AG09309 (cell line): ENCODE measurements at regions not wholly inside any gene's neighbourhood (a gene's known extent, or its start where the extent isn't known, plus 50 kb on each side); places are given as distances from the start of the nearest gene placed in this dataset.
A peak's percentile ranks its signal among the peaks of the same experiment; 100 is the strongest.
"Not testable (repeated sequence)": the region's sequence is repeated elsewhere in the genome, so short reads cannot be mapped to it uniquely, and the experiment has no call there.

ENCODE experiments used
- DNase-seq: peaks from one replicate; pipeline ENCODE4 v3.0.0-alpha.2; 2010; ENCODE audit warnings: low read depth
- H3K4me3 ChIP-seq: 2 replicates; pipeline ENCODE4 v1.5.1; 2011; ENCODE audit warnings: mild to moderate bottlenecking, low read depth, low read length, moderate library complexity; ENCODE audit not compliant: control insufficient read depth
- TF ChIP-seq, protein P1 (sequence below): IDR thresholded peaks from 2 replicates; pipeline ENCODE4 v1.5.1; 2011; ENCODE audit warnings: mild to moderate bottlenecking, low read depth, low read length, inconsistent platforms; ENCODE audit not compliant: insufficient read depth, control insufficient read depth; ENCODE audit errors: missing control alignments

DNA sequence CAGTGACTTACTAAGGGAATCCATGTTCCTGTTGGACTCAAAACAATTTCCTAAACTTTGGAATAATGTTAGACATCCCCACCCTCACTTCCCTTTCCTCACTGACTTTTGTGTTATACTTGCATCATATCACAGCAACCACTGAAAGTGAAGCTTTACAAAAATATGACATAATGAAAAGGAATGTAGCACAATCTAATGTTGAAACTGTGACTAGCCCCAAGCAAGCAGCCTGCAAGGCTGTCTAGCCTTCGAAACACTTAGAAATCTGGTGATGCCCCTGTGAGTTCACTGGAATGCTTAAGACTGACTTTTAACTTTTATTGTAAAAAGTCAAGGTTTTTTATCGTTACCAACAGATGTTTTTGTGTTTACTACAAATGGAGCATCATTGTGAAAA, 203.7 kb upstream of the ZNF385D start:
- DNase-seq: peak; percentile 56
- no peak overlapping the region for H3K4me3 ChIP-seq
- TF ChIP-seq, protein P1, sequence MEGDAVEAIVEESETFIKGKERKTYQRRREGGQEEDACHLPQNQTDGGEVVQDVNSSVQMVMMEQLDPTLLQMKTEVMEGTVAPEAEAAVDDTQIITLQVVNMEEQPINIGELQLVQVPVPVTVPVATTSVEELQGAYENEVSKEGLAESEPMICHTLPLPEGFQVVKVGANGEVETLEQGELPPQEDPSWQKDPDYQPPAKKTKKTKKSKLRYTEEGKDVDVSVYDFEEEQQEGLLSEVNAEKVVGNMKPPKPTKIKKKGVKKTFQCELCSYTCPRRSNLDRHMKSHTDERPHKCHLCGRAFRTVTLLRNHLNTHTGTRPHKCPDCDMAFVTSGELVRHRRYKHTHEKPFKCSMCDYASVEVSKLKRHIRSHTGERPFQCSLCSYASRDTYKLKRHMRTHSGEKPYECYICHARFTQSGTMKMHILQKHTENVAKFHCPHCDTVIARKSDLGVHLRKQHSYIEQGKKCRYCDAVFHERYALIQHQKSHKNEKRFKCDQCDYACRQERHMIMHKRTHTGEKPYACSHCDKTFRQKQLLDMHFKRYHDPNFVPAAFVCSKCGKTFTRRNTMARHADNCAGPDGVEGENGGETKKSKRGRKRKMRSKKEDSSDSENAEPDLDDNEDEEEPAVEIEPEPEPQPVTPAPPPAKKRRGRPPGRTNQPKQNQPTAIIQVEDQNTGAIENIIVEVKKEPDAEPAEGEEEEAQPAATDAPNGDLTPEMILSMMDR: no peak

DNA sequence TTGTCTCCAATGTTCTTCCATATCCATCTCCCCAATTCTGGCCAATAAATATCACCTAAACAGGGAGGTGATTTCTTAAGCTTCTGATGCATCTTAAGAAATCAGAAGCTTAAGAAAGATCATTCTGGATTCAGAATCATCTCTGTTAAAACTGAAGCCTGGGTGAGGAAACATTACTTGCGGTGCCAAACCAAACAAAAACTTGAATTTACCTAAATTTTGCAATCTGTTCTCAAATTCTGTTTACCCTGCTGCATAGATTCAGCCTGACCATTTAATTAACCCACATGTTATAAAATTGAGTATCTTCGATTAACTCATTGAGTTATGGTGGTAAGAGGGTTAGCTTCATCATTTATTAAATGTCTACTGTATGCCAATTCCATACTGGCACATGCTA, 204.4 kb upstream of the ZNF385D start:
- H3K4me3 ChIP-seq: no peak overlapping the region
- DNase-seq: no peak
- TF ChIP-seq, protein P1: no peak

DNA sequence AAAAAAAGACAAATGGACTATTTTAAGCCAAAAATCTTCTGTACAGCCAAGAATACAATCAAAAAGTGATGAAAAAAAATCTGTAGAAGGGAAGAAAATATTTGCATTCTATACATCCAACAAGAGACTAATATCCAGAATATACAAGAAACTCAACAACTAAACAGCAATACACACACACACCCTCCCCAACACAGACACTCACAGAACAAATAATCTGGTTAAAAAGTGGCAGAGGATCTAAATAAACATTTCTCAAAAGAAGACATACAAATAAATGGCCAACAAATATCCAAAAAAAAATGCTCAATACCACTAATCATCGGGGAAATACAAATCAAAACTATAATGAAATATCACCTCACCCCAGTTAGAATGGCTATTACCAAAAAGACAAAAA, 209.0 kb upstream of the ZNF385D start:
- DNase-seq: no peak
- TF ChIP-seq, protein P1: no peak
- H3K4me3 ChIP-seq: no peak overlapping the region

DNA sequence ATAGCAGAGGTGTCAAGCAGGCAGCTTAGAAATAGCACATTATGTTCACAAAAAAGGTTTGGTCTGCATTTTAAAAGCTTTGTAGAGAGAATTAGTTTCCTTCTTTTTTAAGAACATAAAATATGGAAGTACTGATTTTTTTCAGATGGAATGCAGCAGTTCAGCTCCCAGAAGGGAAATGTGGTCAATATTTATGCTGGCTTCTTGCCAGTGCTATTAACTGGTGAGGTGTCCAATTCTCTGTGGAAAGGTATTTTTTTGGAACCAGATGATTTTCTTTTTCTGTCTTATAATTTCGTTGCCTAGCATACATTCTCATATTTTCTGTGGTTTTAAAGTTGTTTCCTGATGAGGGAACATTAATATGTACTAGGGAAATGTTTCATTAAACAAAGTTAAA, 211.4 kb upstream of the ZNF385D start:
- no peak for DNase-seq
- TF ChIP-seq, protein P1: no peak
- H3K4me3 ChIP-seq: no peak overlapping the region

DNA sequence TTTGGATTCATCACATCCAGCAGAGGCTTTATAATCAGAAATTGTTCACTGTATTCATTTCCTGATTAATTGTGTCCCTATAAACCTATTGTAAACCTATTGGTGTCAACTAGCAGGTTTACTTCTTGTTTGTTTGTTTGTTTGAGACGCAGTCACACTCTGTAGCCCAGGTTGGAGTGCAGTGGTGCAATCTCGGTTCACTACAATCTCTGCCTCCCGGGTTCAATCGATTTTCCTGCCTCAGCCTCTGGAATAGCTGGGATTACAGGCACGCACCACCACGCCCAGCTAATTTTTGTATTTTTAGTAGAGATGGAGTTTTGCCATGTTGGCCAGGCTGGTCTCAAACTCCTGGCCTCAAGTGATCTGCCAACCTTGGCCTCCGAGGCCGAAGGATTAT, 215.4 kb upstream of the ZNF385D start:
- DNase-seq, H3K4me3 ChIP-seq: not testable (repeated sequence)

DNA sequence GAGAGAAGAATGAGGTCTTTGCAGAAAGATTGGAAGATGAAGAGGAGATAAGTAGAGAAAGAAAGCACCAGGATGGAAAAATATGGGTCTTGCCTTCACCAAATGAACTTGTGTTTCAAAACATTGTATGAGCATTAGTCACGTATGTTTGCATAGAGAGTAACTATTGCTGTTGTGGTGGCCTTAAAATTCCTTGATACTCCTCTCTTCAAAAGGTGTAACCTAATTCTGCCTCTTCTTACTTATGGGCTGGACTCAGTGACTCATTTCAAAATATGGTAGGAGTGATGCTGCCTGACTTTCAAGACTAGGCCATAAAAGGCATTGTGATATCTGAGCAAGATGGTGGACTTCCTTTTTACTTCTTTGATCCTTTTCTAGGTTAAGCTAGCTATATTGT, 228.7 kb upstream of the ZNF385D start:
- DNase-seq: no peak
- TF ChIP-seq, protein P1: no peak

DNA sequence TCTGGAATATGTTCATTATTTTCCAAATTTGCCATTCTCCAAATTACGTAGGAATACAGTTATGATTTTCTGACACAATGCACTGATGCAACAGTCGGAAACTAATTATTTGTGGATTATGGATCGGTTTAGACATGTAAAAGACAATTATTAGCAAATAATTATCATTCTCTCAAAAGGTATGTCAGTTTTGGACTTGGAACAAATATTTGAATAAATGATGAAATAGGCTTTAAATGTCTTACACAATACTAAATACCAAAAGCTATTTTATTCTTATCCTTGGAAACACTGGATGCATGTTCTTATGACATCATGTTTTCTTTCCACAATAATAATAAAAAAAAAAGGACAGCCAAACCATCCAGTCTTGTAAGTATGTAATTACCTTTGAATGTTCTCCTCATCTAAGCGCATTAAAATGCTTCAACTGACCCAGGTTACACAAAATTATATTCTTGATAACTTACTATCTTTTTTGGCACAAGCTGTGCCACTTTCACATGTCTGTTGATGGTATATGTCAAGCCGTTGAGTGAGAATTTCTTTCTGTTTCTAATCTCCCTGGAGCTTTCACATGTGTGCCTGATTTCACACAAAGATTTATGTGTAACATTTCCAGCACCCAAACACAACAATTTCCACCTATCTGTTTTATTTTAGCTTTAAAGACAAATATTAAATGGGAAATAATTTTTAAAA, 238.5 kb upstream of the ZNF385D start:
- TF ChIP-seq, protein P1: no peak
- DNase-seq: no peak
- no peak overlapping the region for H3K4me3 ChIP-seq

More for the DNA sequence above, 228.7 kb upstream of the ZNF385D start:
- no peak overlapping the region for H3K4me3 ChIP-seq
